ENCODE measurements at regions not wholly inside any gene's neighbourhood (a gene's known extent, or its start where the extent isn't known, plus 50 kb on each side); places are given as distances from the start of the nearest gene placed in this dataset.

- no peak for FAIRE-seq
Measured at GRCh38 chr15:31845791-31846190, 184.5 kb upstream of the CHRNA7 start.

GRCh38 chr15:31847961-31848360 is 182.4 kb upstream of the CHRNA7 start:
- no peak for DNase-seq (ENCODE audit: low read depth)
- no peak overlapping the region for H3K4me3 ChIP-seq (ENCODE audit: low read depth, low read length)
- H3K27me3 ChIP-seq (ENCODE audit: control insufficient read depth, insufficient read depth, low read length) = no peaks in the 10 kb centered on the region
- FAIRE-seq = no peak
- H3K36me3 ChIP-seq (ENCODE audit: control insufficient read depth, insufficient read depth, low read length) = no peaks in the 10 kb centered on the region
- TF ChIP-seq CTCF (IDR thresholded peaks at IDR 0.05; ENCODE audit: insufficient read depth, low read length, severe bottlenecking) = no peak

More at GRCh38 chr15:31845791-31846190, 184.5 kb upstream of the CHRNA7 start:
- TF ChIP-seq CTCF (IDR thresholded peaks at IDR 0.05; ENCODE audit: insufficient read depth, low read length, severe bottlenecking) = no peak
- no peaks in the 10 kb centered on the region for H3K36me3 ChIP-seq (ENCODE audit: control insufficient read depth, insufficient read depth, low read length)
- no peak overlapping the region for H3K4me3 ChIP-seq (ENCODE audit: low read depth, low read length)
- no peaks in the 10 kb centered on the region for H3K27me3 ChIP-seq (ENCODE audit: control insufficient read depth, insufficient read depth, low read length)
- DNase-seq (ENCODE audit: low read depth) = no peak

- no peak for FAIRE-seq
- DNase-seq (ENCODE audit: low read depth) = no peak
- TF ChIP-seq CTCF (IDR thresholded peaks at IDR 0.05; ENCODE audit: insufficient read depth, low read length, severe bottlenecking) = no peak
- Histone ChIP-seq H3K36me3 (ENCODE audit: control insufficient read depth, insufficient read depth, low read length) (no peaks in the 10 kb centered on the region), H3K27me3 (ENCODE audit: control insufficient read depth, insufficient read depth, low read length) (no peaks in the 10 kb centered on the region), H3K4me3 (ENCODE audit: low read depth, low read length) (no peak overlapping the region)
Measured at GRCh38 chr15:31848621-31849020, 181.7 kb upstream of the CHRNA7 start.

GRCh38 chr15:31852933-31853799 is 177.1 kb upstream of the CHRNA7 start:
- FAIRE-seq = no peak

GRCh38 chr15:31856581-31856980 is 173.7 kb upstream of the CHRNA7 start:
- no peak for TF ChIP-seq CTCF (IDR thresholded peaks at IDR 0.05; ENCODE audit: insufficient read depth, low read length, severe bottlenecking)

More at GRCh38 chr15:31852933-31853799, 177.1 kb upstream of the CHRNA7 start:
- DNase-seq (ENCODE audit: low read depth) = no peak
- Histone ChIP-seq H3K27me3 (ENCODE audit: control insufficient read depth, insufficient read depth, low read length) (no peaks in the 10 kb centered on the region), H3K4me3 (ENCODE audit: low read depth, low read length) (no peak overlapping the region), H3K36me3 (ENCODE audit: control insufficient read depth, insufficient read depth, low read length) (no peaks in the 10 kb centered on the region)
- TF ChIP-seq CTCF (IDR thresholded peaks at IDR 0.05; ENCODE audit: insufficient read depth, low read length, severe bottlenecking) = no peak

More at GRCh38 chr15:31856581-31856980, 173.7 kb upstream of the CHRNA7 start:
- H3K27me3 ChIP-seq (ENCODE audit: control insufficient read depth, insufficient read depth, low read length) = no peaks in the 10 kb centered on the region
- no peak overlapping the region for H3K4me3 ChIP-seq (ENCODE audit: low read depth, low read length)
- FAIRE-seq (no peak), DNase-seq (ENCODE audit: low read depth) (no peak)
- no peaks in the 10 kb centered on the region for H3K36me3 ChIP-seq (ENCODE audit: control insufficient read depth, insufficient read depth, low read length)
